C1 segment of cervical spinal cord (tissue), 14 donors: ENCODE measurements at regions not wholly inside any gene's neighbourhood (a gene's known extent, or its start where the extent isn't known, plus 50 kb on each side); places are given as distances from the start of the nearest gene placed in this dataset.

Source experiments
- DNase-seq, 14 donors: peaks; one replicate each; lab custom pipeline; 2025; lab: John Stamatoyannopoulos, UW

- no peak for DNase-seq
These were observed 148.2 kb downstream of the PCSK1 start for GRCh38 chr5:96284727-96285389.

- DNase-seq: no peak
These were observed 149.5 kb downstream of the PCSK1 start for GRCh38 chr5:96283589-96283988.

- no peak for DNase-seq
These were observed 151.0 kb downstream of the PCSK1 start for GRCh38 chr5:96282020-96282419.

- DNase-seq: no peak
These were observed 152.1 kb downstream of the PCSK1 start for GRCh38 chr5:96280946-96281393.

- no peak for DNase-seq
These were observed 153.1 kb downstream of the PCSK1 start for GRCh38 chr5:96279801-96280542.

GRCh38 chr5:96278981-96279380 is 154.1 kb downstream of the PCSK1 start:
- DNase-seq: no peak

GRCh38 chr5:96275051-96275450 is 158.0 kb downstream of the PCSK1 start:
- no peak for DNase-seq

- DNase-seq: no peak
These were observed 167.6 kb downstream of the PCSK1 start for GRCh38 chr5:96265487-96265886.

- DNase-seq: no peak
These were observed 169.0 kb downstream of the PCSK1 start for GRCh38 chr5:96264047-96264446.

GRCh38 chr5:96262105-96262504 is 170.9 kb downstream of the PCSK1 start:
- no peak for DNase-seq

GRCh38 chr5:96260009-96260408 is 173.0 kb downstream of the PCSK1 start:
- DNase-seq: no peak

- peak in 1 of 14 donors; percentile 4 for DNase-seq
These were observed 173.8 kb downstream of the PCSK1 start for GRCh38 chr5:96259151-96259772.

GRCh38 chr5:96258692-96259091 is 174.4 kb downstream of the PCSK1 start:
- DNase-seq: no peak

GRCh38 chr5:96257904-96258303 is 175.1 kb downstream of the PCSK1 start:
- DNase-seq: no peak

- DNase-seq: peak in 2 of 14 donors; percentile 2 to 3
These were observed 176.1 kb downstream of the PCSK1 start for GRCh38 chr5:96256795-96257470.

- DNase-seq: no peak
These were observed 177.9 kb downstream of the PCSK1 start for GRCh38 chr5:96254980-96255691.

GRCh38 chr5:96253140-96253539 is 179.9 kb downstream of the PCSK1 start:
- DNase-seq: no peak

- no peak for DNase-seq
These were observed 180.5 kb downstream of the PCSK1 start for GRCh38 chr5:96252596-96252995.

- no peak for DNase-seq
These were observed 182.3 kb downstream of the PCSK1 start for GRCh38 chr5:96250782-96251181.

- no peak for DNase-seq
These were observed 184.9 kb downstream of the PCSK1 start for GRCh38 chr5:96248131-96248530.

GRCh38 chr5:96247708-96248107 is 185.3 kb downstream of the PCSK1 start:
- DNase-seq: no peak
